Ovary (tissue), 7 donors: ENCODE measurements at regions not wholly inside any gene's neighbourhood (a gene's known extent, or its start where the extent isn't known, plus 50 kb on each side); places are given as distances from the start of the nearest gene placed in this dataset.

ENCODE experiments used
- DNase-seq, 5 donors: peaks; one replicate each; pipeline ENCODE4 v3.0.0-alpha.2; 2019 to 2020
- H3K27ac ChIP-seq, 2 donors: fragments of 200-600 bp; one replicate each; pipeline versions ENCODE4 v1.5.1 to v1.8.0; 2019 to 2022
- H3K27me3 ChIP-seq: fragments of 200-600 bp; one replicate; pipeline ENCODE4 v1.8.0; 2022
- H3K36me3 ChIP-seq: fragments of 200-600 bp; sonication (generic); one replicate; pipeline ENCODE4 v1.5.1; 2019
- H3K4me1 ChIP-seq: one replicate; pipeline ENCODE4 v1.8.1; 2013; ENCODE audit warnings: mild to moderate bottlenecking, moderate library complexity; ENCODE audit not compliant: insufficient read depth
- H3K4me3 ChIP-seq: fragments of 200-600 bp; sonication (generic); one replicate; pipeline ENCODE4 v1.5.1; 2017
- H3K9me3 ChIP-seq, 2 donors: fragments of 200-600 bp in 1 of 2; sonication (generic) in 1 of 2; one replicate each; pipeline versions ENCODE4 v1.5.1 to v1.8.1; 2013 to 2019; ENCODE audit warnings: mild to moderate bottlenecking in 1 of 2, moderate library complexity in 1 of 2
- CTCF ChIP-seq, 3 donors: fragments of 450-650 bp in 2 of 3; fragments of 200-600 bp in 1 of 3; IDR thresholded peaks; one replicate each; pipeline versions ENCODE4 v1.5.1 to v1.8.0; 2016 to 2022; ENCODE audit warnings: antibody characterized with exemption in 3 of 3, mild to moderate bottlenecking in 1 of 3
- EP300 ChIP-seq: sonication (generic); formaldehyde crosslinking; IDR thresholded peaks from one replicate; pipeline ENCODE4 v1.6.1; 2017; ENCODE audit warnings: antibody characterized with exemption
- POLR2A ChIP-seq: fragments of 450-650 bp; IDR thresholded peaks from one replicate; pipeline ENCODE4 v1.6.1; 2017; ENCODE audit warnings: antibody characterized with exemption, mild to moderate bottlenecking, moderate library complexity
- WGBS, 3 donors: extraction: QIAGEN DNeasy Blood & Tissue Kit in 1 of 3; methylation state at CpG; one replicate each; pipeline versions ENCODE4 v1.1.5 to v1.1.7; 2013 to 2017; 5-methylcytosine and 5-hydroxymethylcytosine counted together
- intact Hi-C, 4 donors: fragments of 100-400 bp; cut with DNase I; formaldehyde crosslinking; loops; one replicate each; pipeline versions ENCODE4 v1.11.0 to v1.15.1; 2022 to 2023
- donor health status: DM: no; HTN: no; CAD: no; lungs with moderate emphysema.
- donor health status: DM: no; HTN: no; CAD: no.
- donor health status: Bipolar disorder and iron deficiency.
- donor health status: DM: no; HTN: no; CAD: no.
- donor health status: DM: yes; HTN: yes; CAD: no.

DNA sequence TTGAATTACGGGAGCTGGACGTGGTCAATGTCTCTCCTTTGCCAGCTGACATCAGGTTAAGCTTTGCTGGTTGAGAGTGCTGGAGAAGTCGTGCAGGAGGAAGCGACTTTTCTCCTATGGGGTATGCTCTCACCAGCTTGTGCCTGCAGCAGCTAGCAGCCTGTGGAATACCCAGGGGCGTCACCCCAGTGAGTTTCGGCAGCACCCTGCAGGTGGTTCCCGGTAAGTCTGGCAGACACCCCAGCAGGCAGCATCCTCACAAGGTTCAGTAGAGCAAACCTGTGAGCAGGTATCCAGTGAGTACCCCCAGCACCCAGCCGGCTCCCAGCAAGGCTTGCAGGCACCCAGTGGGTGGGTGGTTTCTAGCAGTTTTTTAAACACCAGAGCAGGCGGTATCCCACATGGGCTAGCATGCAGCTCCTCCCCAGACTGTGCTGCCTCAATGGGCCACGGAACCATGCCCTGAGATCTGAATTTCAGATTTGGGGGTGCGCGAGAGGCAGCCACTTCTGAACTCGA lies 74.8 kb upstream of the SVIL start:
- Histone ChIP-seq H3K9me3 (no peaks in the 10 kb centered on the region), H3K36me3 (no peaks in the 10 kb centered on the region), H3K4me3 (no peak overlapping the region), H3K27me3 (no peaks in the 10 kb centered on the region), H3K4me1 (peaks cover 2% of the 10 kb centered on the region), H3K27ac (no peak overlapping the region)
- intact Hi-C loops, result loop anchor here in 1 of 4 donors (5.0 kb wide), 1 partner anchor 482 kb away; no protein-coding TSS in a partner anchor
- no peak for DNase-seq
- 80 to 87% (median 86%) methylated on average over 13 of the region's 13 CpGs for WGBS, 3 donors
- TF ChIP-seq CTCF (IDR thresholded peaks at IDR 0.05), result no peak

- intact Hi-C loops, result no loop called here
- DNase-seq, result peak; percentile 45 to 76 (median 69)
- no peaks in the 10 kb centered on the region for H3K36me3 ChIP-seq
- H3K9me3 ChIP-seq, result no peaks in the 10 kb centered on the region
- peak overlapping the region in 1 of 2 donors; percentile 47 for H3K27ac ChIP-seq
- H3K4me1 ChIP-seq, result peaks cover 7% of the 10 kb centered on the region
- no peaks in the 10 kb centered on the region for H3K27me3 ChIP-seq
- TF ChIP-seq POLR2A, result no peak
- TF ChIP-seq CTCF (IDR thresholded peaks at IDR 0.05), result no peak
- TF ChIP-seq EP300, result no peak
- WGBS, 3 donors, result 13 to 19% (median 15%) methylated on average over 9 of the region's 9 CpGs
- H3K4me3 ChIP-seq, result no peak overlapping the region
These were observed 68.5 kb upstream of the SVIL start for GRCh38 chr10:29703271-29703670.

DNA sequence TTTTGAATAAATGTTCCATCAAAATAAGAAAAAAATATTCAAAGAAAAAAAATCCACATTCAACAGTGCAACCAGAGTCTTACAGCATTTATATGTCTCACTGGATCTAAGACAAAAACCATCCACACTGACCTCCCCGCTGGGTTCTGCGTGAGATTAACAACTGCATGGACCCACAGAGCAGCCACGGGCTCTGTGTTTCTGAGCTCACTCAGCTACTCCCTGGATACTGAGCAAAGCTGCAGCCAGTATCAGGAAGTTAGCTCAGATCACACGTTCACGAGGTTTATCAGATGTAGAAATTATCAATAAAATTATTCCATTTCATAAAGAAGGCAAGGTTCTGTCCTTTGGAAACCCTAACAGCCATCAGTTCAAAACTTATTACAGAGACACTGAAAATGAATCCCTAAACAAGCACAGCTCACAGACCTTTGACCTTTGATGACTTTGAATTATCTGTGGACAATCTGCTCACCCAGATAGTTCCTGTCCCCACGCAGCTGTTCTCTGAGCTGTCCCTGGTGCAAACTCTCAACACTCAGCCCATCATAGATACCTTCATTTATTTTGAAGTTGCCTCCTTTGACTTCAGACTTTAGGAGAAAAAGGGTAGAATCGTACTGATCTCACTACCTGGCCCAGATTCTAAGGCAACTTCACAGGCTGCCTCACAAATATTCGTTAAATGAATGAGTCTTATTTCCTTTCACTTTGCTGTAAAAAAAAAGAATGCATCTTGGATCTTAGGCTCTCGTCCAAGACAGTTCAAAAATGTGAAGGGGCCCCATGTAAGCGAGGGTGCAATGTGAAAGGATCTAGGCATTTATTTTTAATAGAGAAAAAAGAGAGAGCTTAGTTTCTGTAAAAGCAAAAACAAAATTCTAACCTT lies 67.7 kb upstream of the SVIL start:
- Histone ChIP-seq H3K36me3 (no peaks in the 10 kb centered on the region), H3K4me3 (peak overlapping the region; percentile 5), H3K4me1 (peaks cover 7% of the 10 kb centered on the region), H3K27me3 (no peaks in the 10 kb centered on the region), H3K9me3 (no peaks in the 10 kb centered on the region), H3K27ac (peak overlapping the region in 1 of 2 donors; percentile 47)
- intact Hi-C loops, result no loop called here
- TF ChIP-seq CTCF (IDR thresholded peaks at IDR 0.05) (no peak), EP300 (no peak), POLR2A (no peak)
- WGBS, 3 donors, result 23 to 31% (median 26%) methylated on average over 10 of the region's 10 CpGs
- no peak for DNase-seq

DNA sequence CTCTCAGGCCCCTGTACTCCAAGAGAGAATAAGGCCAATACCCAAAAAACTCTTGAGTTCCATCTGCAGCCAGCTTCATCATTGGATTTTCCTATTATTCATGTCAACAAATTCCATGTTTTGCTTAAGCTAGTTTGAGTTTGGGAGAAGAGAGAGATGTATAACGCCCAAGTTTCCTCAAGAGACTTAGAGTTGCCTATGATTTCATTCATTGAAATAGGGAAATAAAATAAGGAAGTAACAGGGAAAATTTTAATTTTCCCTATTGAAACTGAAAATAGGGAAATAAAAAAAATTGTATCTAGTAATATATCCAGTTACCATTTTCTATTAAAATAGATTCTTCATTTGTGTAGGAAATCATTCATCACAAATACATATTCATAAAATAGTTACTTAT lies 66.5 kb upstream of the SVIL start:
- Histone ChIP-seq H3K27me3 (no peaks in the 10 kb centered on the region), H3K36me3 (no peaks in the 10 kb centered on the region), H3K9me3 (no peaks in the 10 kb centered on the region), H3K27ac (no peak overlapping the region), H3K4me3 (no peak overlapping the region), H3K4me1 (peaks cover 7% of the 10 kb centered on the region)
- intact Hi-C loops, result no loop called here
- 90 to 95% (median 93%) methylated on average over 1 of the region's 1 CpG for WGBS, 3 donors
- TF ChIP-seq CTCF (IDR thresholded peaks at IDR 0.05), result no peak
- no peak for TF ChIP-seq EP300
- TF ChIP-seq POLR2A, result no peak
- no peak for DNase-seq
